HepG2 (cell line): ENCODE measurements at regions not wholly inside any gene's neighbourhood (a gene's known extent, or its start where the extent isn't known, plus 50 kb on each side); places are given as distances from the start of the nearest gene placed in this dataset.

Experiments used
- ATAC-seq: fragments of 200-7000 bp; cut with Tn5 transposase; 3 replicates; pipeline ENCODE4 v1.9.1; 2020; ENCODE audit warnings: mild to moderate bottlenecking, moderate library complexity
- BruUV-seq: library from RNA; stranded (reverse); fragments of 400-500 nt; replicated peaks from 2 replicates; lab custom pipeline; 2021; lab: Mats Ljungman, UMichigan
- CTCF ChIA-PET: fragments of 300-600 bp; formaldehyde crosslinking; extraction: SDS; loops from one replicate; lab custom pipeline; 2021; ENCODE audit warnings: low total read pairs, inconsistent platforms, low intra/inter-chr PET ratio; lab: Yijun Ruan, JAX
- POLR2A ChIA-PET: fragments of 350-600 bp; sonication (Branson Sonifier 250); formaldehyde crosslinking; loops from one replicate; lab custom pipeline; 2020; ENCODE audit warnings: antibody characterized with exemption, inconsistent platforms; lab: Yijun Ruan, JAX
- DNase-seq: peaks from one replicate; pipeline ENCODE4 v3.0.0-alpha.2; 2015; ENCODE audit warnings: low spot score
- FAIRE-seq: peaks from 3 replicates; lab custom pipeline; 2011; peaks lifted over from hg19 to GRCh38; lab: Jason Lieb, UNC
- H2AFZ ChIP-seq: one replicate; pipeline ENCODE4 v1.6.1; 2011; ENCODE audit warnings: low read length, inconsistent platforms
- H3K27ac ChIP-seq: fragments of 300-600 bp; 3 replicates; pipeline ENCODE4 v1.8.0; 2011; ENCODE audit warnings: mixed run types, mild to moderate bottlenecking, mixed read lengths, low read length, inconsistent platforms; ENCODE audit not compliant: insufficient read depth; ENCODE audit errors: extremely low read length
- H3K27me3 ChIP-seq, 2 experiments: fragments of 200-600 bp in 1 of 2; 2 replicates in 1 of 2; 3 replicates in 1 of 2; pipeline versions ENCODE4 v1.6.0 to v1.8.0; 2011; ENCODE audit warnings: low read length in 2 of 2, mild to moderate bottlenecking in 2 of 2, moderate library complexity in 2 of 2, inconsistent platforms in 1 of 2; ENCODE audit not compliant: insufficient read depth in 2 of 2, control insufficient read depth in 1 of 2
- H3K36me3 ChIP-seq, 2 experiments: fragments of 200-600 bp in 1 of 2; replicated peaks in 1 of 2; 2 replicates in 1 of 2; 3 replicates in 1 of 2; pipeline versions ENCODE4 v1.5.1 to v1.8.0; 2011; ENCODE audit warnings: low read length in 2 of 2, inconsistent platforms in 1 of 2; ENCODE audit not compliant: insufficient read depth in 2 of 2, control insufficient read depth in 1 of 2
- H3K4me1 ChIP-seq: 2 replicates; pipeline ENCODE4 v1.5.1; 2012; ENCODE audit warnings: low read length, inconsistent platforms; ENCODE audit not compliant: insufficient read depth
- H3K4me2 ChIP-seq: 2 replicates; pipeline ENCODE4 v1.6.0; 2011; ENCODE audit warnings: low read depth, low read length, inconsistent platforms
- H3K4me3 ChIP-seq, 3 experiments: fragments of 200-600 bp in 1 of 3; sonication (generic), shearing (Covaris generic) in 1 of 3; replicated peaks in 1 of 3; 2 replicates each; pipeline ENCODE4 v1.5.1; 2011 to 2016; ENCODE audit warnings: low read length in 3 of 3, inconsistent platforms in 2 of 3, low read depth in 2 of 3, mild to moderate bottlenecking in 2 of 3, control low read depth in 1 of 3, mixed read lengths in 1 of 3; ENCODE audit not compliant: insufficient read depth in 1 of 3
- H3K79me2 ChIP-seq: one replicate; pipeline ENCODE4 v1.6.1; 2011; ENCODE audit warnings: low read length, inconsistent platforms; ENCODE audit not compliant: insufficient read depth
- H3K9ac ChIP-seq: 2 replicates; pipeline ENCODE4 v1.6.0; 2011; ENCODE audit warnings: mild to moderate bottlenecking, low read depth, low read length, inconsistent platforms; ENCODE audit not compliant: insufficient read depth
- H3K9me3 ChIP-seq: 2 replicates; pipeline ENCODE4 v1.5.1; 2012; ENCODE audit warnings: mild to moderate bottlenecking, low read length
- H4K20me1 ChIP-seq: 2 replicates; pipeline ENCODE4 v1.6.0; 2011; ENCODE audit warnings: inconsistent platforms, mild to moderate bottlenecking, low read length, moderate library complexity; ENCODE audit not compliant: insufficient read depth
- ARNT2 ChIP-seq: sonication (generic); formaldehyde crosslinking; IDR thresholded peaks from 2 replicates; pipeline ENCODE4 v1.8.0; 2022; ENCODE audit warnings: mild to moderate bottlenecking, low read depth, missing genetic modification reagents, moderate library complexity
- ATF1 ChIP-seq: IDR thresholded peaks from 2 replicates; pipeline ENCODE4 v1.6.1; 2016; ENCODE audit warnings: mild to moderate bottlenecking, control low read depth
- CBFB ChIP-seq: sonication (generic); formaldehyde crosslinking; IDR thresholded peaks from 2 replicates; pipeline ENCODE4 v1.4.0; 2020; ENCODE audit warnings: missing genetic modification reagents
- CHCHD3 ChIP-seq: sonication (generic); formaldehyde crosslinking; IDR thresholded peaks from 2 replicates; pipeline ENCODE4 v1.8.0; 2022; ENCODE audit warnings: mild to moderate bottlenecking, missing genetic modification reagents, moderate library complexity
- FOSL2 ChIP-seq: sonication (generic); formaldehyde crosslinking; IDR thresholded peaks from 2 replicates; pipeline ENCODE4 v1.4.0; 2020; ENCODE audit warnings: missing genetic modification reagents
- GABPB1 ChIP-seq: IDR thresholded peaks from 2 replicates; pipeline ENCODE4 v1.6.1; 2016; ENCODE audit warnings: mild to moderate bottlenecking, missing genetic modification reagents, moderate library complexity, missing compliant biosample characterization
- MEIS2 ChIP-seq: sonication (generic); formaldehyde crosslinking; IDR thresholded peaks from 2 replicates; pipeline ENCODE4 v1.9.0; 2021; ENCODE audit warnings: mild to moderate bottlenecking, missing genetic modification reagents
- SRSF9 ChIP-seq: fragments of 200-400 bp; formaldehyde crosslinking; IDR thresholded peaks from 2 replicates; pipeline ENCODE4 v1.6.1; 2018; ENCODE audit warnings: borderline replicate concordance, mild to moderate bottlenecking, low read depth, low read length; ENCODE audit not compliant: insufficient read depth, poor library complexity, severe bottlenecking
- ZNF260 ChIP-seq: sonication (generic); formaldehyde crosslinking; IDR thresholded peaks from 2 replicates; pipeline ENCODE4 v1.4.0; 2020; ENCODE audit warnings: missing genetic modification reagents, low read depth, mild to moderate bottlenecking, borderline replicate concordance
- ZNF329 ChIP-seq: sonication (generic); formaldehyde crosslinking; IDR thresholded peaks from 2 replicates; pipeline ENCODE4 v1.9.0; 2021; ENCODE audit warnings: low read depth, mild to moderate bottlenecking, missing genetic modification reagents
- ZNF333 ChIP-seq: sonication (generic); formaldehyde crosslinking; IDR thresholded peaks from 2 replicates; pipeline ENCODE4 v1.4.0; 2020; ENCODE audit warnings: mild to moderate bottlenecking, missing genetic modification reagents, borderline replicate concordance
- ZNF558 ChIP-seq: sonication (generic); formaldehyde crosslinking; IDR thresholded peaks from 2 replicates; pipeline ENCODE4 v1.9.0; 2022; ENCODE audit warnings: mild to moderate bottlenecking, missing genetic modification reagents, borderline replicate concordance
- ZNF569 ChIP-seq: sonication (generic); formaldehyde crosslinking; IDR thresholded peaks from 2 replicates; pipeline ENCODE4 v1.5.0; 2020; ENCODE audit warnings: mild to moderate bottlenecking, missing genetic modification reagents, moderate library complexity, borderline replicate concordance
- WGBS: methylation state at CpG from one replicate; pipeline ENCODE4 v1.1.6; 2017; ENCODE audit warnings: low lambda C conversion rate; 5-methylcytosine and 5-hydroxymethylcytosine counted together
- in situ Hi-C: cut with HindIII; loops from 2 replicates; pipeline ENCODE4 v1.10.0; 2017; ENCODE audit warnings: low pct_unique_long_range_greater_than_20kb; ENCODE audit not compliant: extremely low pct_ligation_motif_present
- intact Hi-C: fragments of 100-400 bp; cut with micrococcal nuclease; formaldehyde crosslinking; loops from one replicate; pipeline ENCODE4 v1.10.0; 2022; ENCODE audit not compliant: unreplicated experiment
- TF ChIP-seq, protein P1 (sequence below): IDR thresholded peaks from 2 replicates; pipeline ENCODE4 v1.6.1; 2012; ENCODE audit warnings: low read length, improper control_type of control experiment
- TF ChIP-seq, protein P2 (sequence below): fragments of 450-650 bp; IDR thresholded peaks from 2 replicates; pipeline ENCODE4 v1.6.1; 2017; ENCODE audit warnings: mild to moderate bottlenecking
- TF ChIP-seq, protein P3 (sequence below): IDR thresholded peaks from 2 replicates; pipeline ENCODE4 v1.6.1; 2016; ENCODE audit warnings: missing biosample characterization, missing genetic modification reagents, low read depth
- TF ChIP-seq, protein P4 (sequence below): sonication (generic); formaldehyde crosslinking; IDR thresholded peaks from 2 replicates; pipeline ENCODE4 v1.4.0; 2020; ENCODE audit warnings: missing genetic modification reagents, mild to moderate bottlenecking, borderline replicate concordance

DNA sequence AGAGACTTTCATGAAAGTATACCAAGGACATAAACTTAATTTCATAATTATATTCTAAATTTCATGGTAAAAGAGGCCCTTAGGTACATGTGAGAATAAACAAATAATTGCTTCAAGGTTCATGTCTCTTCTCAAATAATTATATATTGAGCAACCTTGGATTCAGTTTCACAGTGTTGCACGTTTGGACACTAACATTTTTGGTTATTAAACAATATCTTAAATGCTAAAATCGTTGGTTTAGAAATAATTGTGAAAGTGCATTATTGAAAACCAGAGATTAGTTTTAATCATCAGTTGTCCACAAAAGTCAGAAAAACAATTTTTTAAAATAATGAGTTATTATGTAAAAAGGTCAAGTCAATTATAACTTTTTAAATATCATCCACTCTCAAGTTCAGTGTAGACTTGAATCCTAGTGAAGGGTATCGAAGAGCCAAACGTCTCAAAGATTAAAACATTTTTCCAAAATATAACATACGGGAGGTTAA lies 227.1 kb upstream of the DEFB112 start:
- no peak overlapping the region for H3K4me3 ChIP-seq
- no peaks in the 10 kb centered on the region for H3K27me3 ChIP-seq
- 1% methylated on average over 5 of the region's 5 CpGs for WGBS
- no peaks in the 10 kb centered on the region for H4K20me1 ChIP-seq
- H3K4me2 ChIP-seq, result no peak overlapping the region
- ATAC-seq (no peak), DNase-seq (no peak), FAIRE-seq (no peak)
- no peaks in the 10 kb centered on the region for H3K79me2 ChIP-seq
- no peaks in the 10 kb centered on the region for H3K9me3 ChIP-seq
- H3K9ac ChIP-seq, result no peak overlapping the region
- intact Hi-C loops (no loop called here), in situ Hi-C loops (no loop called here)
- CTCF ChIA-PET, result no interaction called here
- H2AFZ ChIP-seq, result no peak overlapping the region
- H3K27ac ChIP-seq, result no peak overlapping the region
- BruUV-seq, result no TSS peak
- POLR2A ChIA-PET, result no interaction called here
- no peaks in the 10 kb centered on the region for H3K4me1 ChIP-seq
- H3K36me3 ChIP-seq, result no peaks in the 10 kb centered on the region
- no peak for TF ChIP-seq CBFB (CRISPR knock-in tag)
- TF ChIP-seq, protein P1, sequence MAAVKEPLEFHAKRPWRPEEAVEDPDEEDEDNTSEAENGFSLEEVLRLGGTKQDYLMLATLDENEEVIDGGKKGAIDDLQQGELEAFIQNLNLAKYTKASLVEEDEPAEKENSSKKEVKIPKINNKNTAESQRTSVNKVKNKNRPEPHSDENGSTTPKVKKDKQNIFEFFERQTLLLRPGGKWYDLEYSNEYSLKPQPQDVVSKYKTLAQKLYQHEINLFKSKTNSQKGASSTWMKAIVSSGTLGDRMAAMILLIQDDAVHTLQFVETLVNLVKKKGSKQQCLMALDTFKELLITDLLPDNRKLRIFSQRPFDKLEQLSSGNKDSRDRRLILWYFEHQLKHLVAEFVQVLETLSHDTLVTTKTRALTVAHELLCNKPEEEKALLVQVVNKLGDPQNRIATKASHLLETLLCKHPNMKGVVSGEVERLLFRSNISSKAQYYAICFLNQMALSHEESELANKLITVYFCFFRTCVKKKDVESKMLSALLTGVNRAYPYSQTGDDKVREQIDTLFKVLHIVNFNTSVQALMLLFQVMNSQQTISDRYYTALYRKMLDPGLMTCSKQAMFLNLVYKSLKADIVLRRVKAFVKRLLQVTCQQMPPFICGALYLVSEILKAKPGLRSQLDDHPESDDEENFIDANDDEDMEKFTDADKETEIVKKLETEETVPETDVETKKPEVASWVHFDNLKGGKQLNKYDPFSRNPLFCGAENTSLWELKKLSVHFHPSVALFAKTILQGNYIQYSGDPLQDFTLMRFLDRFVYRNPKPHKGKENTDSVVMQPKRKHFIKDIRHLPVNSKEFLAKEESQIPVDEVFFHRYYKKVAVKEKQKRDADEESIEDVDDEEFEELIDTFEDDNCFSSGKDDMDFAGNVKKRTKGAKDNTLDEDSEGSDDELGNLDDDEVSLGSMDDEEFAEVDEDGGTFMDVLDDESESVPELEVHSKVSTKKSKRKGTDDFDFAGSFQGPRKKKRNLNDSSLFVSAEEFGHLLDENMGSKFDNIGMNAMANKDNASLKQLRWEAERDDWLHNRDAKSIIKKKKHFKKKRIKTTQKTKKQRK, result no peak
- TF ChIP-seq, protein P2, sequence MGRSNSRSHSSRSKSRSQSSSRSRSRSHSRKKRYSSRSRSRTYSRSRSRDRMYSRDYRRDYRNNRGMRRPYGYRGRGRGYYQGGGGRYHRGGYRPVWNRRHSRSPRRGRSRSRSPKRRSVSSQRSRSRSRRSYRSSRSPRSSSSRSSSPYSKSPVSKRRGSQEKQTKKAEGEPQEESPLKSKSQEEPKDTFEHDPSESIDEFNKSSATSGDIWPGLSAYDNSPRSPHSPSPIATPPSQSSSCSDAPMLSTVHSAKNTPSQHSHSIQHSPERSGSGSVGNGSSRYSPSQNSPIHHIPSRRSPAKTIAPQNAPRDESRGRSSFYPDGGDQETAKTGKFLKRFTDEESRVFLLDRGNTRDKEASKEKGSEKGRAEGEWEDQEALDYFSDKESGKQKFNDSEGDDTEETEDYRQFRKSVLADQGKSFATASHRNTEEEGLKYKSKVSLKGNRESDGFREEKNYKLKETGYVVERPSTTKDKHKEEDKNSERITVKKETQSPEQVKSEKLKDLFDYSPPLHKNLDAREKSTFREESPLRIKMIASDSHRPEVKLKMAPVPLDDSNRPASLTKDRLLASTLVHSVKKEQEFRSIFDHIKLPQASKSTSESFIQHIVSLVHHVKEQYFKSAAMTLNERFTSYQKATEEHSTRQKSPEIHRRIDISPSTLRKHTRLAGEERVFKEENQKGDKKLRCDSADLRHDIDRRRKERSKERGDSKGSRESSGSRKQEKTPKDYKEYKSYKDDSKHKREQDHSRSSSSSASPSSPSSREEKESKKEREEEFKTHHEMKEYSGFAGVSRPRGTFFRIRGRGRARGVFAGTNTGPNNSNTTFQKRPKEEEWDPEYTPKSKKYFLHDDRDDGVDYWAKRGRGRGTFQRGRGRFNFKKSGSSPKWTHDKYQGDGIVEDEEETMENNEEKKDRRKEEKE, result no peak
- TF ChIP-seq GABPB1 (CRISPR knock-in tag), result no peak
- no peak for TF ChIP-seq SRSF9
- TF ChIP-seq, protein P3, sequence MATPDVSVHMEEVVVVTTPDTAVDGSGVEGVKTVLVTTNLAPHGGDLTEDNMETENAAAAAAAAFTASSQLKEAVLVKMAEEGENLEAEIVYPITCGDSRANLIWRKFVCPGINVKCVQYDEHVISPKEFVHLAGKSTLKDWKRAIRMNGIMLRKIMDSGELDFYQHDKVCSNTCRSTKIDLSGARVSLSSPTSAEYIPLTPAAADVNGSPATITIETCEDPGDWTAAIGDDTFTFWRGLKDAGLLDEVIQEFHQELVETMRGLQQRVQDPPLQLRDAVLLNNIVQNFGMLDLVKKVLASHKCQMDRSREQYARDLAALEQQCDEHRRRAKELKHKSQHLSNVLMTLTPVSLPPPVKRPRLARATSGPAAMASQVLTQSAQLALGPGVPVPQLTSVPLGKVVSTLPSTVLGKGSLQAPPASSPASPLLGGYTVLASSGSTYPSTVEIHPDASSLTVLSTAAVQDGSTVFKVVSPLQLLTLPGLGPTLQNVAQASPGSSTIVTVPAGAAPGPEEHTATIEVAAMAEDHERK (CRISPR knock-in tag), result no peak
- no peak for TF ChIP-seq ZNF569 (CRISPR knock-in tag)
- TF ChIP-seq FOSL2 (CRISPR knock-in tag), result no peak
- no peak for TF ChIP-seq ZNF333 (CRISPR knock-in tag)
- no peak for TF ChIP-seq ARNT2
- TF ChIP-seq ZNF329, result no peak
- TF ChIP-seq ATF1 (CRISPR knock-in tag), result no peak
- no peak for TF ChIP-seq MEIS2 (CRISPR knock-in tag)
- no peak for TF ChIP-seq CHCHD3 (CRISPR knock-in tag)
- TF ChIP-seq ZNF558 (CRISPR knock-in tag), result no peak
- TF ChIP-seq ZNF260 (CRISPR knock-in tag), result no peak
- TF ChIP-seq, protein P4, sequence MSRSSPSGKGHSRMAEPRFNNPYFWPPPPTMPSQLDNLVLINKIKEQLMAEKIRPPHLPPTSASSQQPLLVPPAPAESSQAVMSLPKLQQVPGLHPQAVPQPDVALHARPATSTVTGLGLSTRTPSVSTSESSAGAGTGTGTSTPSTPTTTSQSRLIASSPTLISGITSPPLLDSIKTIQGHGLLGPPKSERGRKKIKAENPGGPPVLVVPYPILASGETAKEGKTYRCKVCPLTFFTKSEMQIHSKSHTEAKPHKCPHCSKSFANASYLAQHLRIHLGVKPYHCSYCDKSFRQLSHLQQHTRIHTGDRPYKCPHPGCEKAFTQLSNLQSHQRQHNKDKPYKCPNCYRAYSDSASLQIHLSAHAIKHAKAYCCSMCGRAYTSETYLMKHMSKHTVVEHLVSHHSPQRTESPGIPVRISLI (CRISPR knock-in tag), result no peak
